Omental fat pad (tissue), 3 donors: ENCODE measurements at regions not wholly inside any gene's neighbourhood (a gene's known extent, or its start where the extent isn't known, plus 50 kb on each side); places are given as distances from the start of the nearest gene placed in this dataset.

Experiments used
- ATAC-seq: fragments of 150-250 bp; one replicate; pipeline ENCODE4 v1.9.1; 2016; ENCODE audit warnings: mild to moderate bottlenecking, moderate library complexity; ENCODE audit not compliant: low FRiP score
- DNase-seq: peaks from one replicate; pipeline ENCODE4 v3.0.0-alpha.2; 2019; ENCODE audit warnings: low spot score
- CTCF ChIP-seq, 3 donors: fragments of 450-650 bp; IDR thresholded peaks; one replicate each; pipeline ENCODE4 v1.5.1; 2016 to 2017; ENCODE audit warnings: antibody characterized with exemption in 3 of 3, mild to moderate bottlenecking in 3 of 3, moderate library complexity in 2 of 3

- ATAC-seq (no peak), DNase-seq (no peak)
- no peak for TF ChIP-seq CTCF (IDR thresholded peaks at IDR 0.05)
These were observed 223.0 kb downstream of the NSUN3 start for GRCh38 chr3:94285872-94286271.

DNA sequence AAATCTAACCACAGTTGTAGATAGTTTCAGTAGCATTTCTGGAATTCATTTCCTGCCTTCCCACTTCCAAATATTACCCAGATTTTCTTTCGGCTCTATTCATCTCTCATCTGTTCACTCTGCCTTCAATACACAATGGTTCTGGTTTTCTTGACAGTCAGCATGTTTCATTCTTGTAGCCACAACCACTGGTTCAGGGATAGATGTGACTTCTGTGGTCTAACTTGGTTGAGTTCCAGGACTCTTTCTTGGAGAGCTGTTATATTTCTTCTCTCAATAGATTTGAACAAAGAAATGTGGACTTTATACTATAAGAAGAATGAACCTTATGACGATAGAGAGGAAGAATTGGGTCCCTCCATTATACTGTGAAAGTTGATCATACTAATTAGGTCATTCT is 228.8 kb downstream of the NSUN3 start:
- DNase-seq (no peak), ATAC-seq (no peak)

GRCh38 chr3:94292151-94292550 is 229.3 kb downstream of the NSUN3 start:
- no peak for ATAC-seq
- TF ChIP-seq CTCF (IDR thresholded peaks at IDR 0.05) = no peak

More for the DNA sequence above, 228.8 kb downstream of the NSUN3 start:
- no peak for TF ChIP-seq CTCF (IDR thresholded peaks at IDR 0.05)

DNA sequence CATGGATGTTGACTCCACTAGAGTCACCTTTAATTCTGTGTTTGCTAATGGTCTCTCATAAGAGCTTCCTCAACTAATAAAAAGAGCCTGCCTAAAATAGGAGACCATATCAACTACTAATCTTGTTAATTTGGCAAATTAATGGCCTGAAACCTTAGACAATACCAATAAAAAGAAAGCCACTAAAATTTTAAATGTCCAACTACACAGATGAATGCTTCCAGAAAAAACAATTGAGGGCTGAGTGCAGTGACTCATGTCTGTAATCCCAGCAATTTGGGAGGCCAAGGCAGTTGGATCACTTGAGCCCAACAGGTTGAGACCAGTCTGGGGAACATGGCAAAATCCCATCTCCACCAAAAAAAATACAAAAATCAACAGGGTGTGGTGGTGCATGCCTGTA is 230.9 kb downstream of the NSUN3 start:
- no peak for TF ChIP-seq CTCF (IDR thresholded peaks at IDR 0.05)
- ATAC-seq (no peak), DNase-seq (no peak)

More at GRCh38 chr3:94292151-94292550, 229.3 kb downstream of the NSUN3 start:
- DNase-seq = no peak

DNA sequence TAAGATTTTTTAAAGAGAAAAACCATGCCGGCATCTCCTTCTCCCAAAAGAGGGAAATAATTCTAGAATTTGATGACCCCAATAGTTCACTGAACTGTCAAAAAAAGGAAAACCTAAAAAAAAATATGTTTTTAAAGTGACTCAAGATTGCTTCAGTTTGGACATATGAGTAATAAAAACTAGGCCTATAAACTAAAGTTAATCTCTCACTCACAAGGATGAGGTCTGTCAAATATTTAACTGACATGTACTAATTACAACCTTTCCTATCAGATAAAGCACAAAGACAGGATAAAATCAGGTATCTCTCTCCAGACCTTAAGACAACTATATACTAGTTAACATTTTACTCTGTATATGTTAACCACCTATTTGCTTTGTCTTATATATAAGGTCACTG is 231.9 kb downstream of the NSUN3 start:
- no peak for TF ChIP-seq CTCF (IDR thresholded peaks at IDR 0.05)
- DNase-seq = no peak
- ATAC-seq = no peak

DNA sequence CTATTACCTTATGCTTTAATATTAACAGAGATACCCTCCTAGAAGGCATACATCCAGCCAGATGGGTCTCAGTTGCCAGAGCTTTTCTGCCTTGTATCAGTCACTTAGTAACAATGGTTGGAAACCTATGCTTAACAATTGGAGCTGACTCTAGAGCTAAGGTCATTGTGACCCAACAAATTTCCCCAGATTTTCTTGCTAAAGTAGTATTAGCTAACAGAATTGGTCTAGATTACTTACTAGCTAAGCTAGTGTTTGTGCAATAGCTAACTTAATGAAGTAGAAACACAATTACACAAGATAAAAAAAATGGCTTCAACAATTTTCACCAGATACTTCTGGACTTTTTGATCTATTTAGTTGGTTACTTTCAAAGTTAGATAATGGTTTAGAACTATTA is 236.9 kb downstream of the NSUN3 start:
- no peak for TF ChIP-seq CTCF (IDR thresholded peaks at IDR 0.05)
- no peak for ATAC-seq

DNA sequence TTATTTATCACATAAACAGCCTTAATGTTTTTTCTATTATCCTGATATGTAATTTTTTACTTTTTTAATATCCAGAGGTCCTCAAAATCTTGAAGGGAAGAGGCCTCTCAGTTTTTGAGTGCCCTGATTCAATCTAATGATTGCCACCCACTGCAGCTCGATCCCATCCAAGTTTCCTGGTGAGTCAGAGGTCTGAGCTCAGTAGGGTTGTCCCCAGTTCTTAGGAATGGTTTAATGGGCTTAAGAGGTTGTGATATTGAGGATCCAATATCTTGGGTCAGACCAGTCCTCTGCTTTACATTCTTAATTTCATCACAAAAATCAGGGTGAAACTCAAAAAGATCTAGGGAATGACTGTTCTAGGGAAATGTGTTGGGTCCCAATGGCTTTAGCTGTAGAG is 238.5 kb downstream of the NSUN3 start:
- ATAC-seq (no peak), DNase-seq (no peak)
- no peak for TF ChIP-seq CTCF (IDR thresholded peaks at IDR 0.05)

More for the DNA sequence above, 236.9 kb downstream of the NSUN3 start:
- DNase-seq = no peak
